ENCODE measurements at regions not wholly inside any gene's neighbourhood (a gene's known extent, or its start where the extent isn't known, plus 50 kb on each side); places are given as distances from the start of the nearest gene placed in this dataset.
"Not testable (repeated sequence)": the region's sequence is repeated elsewhere in the genome, so short reads cannot be mapped to it uniquely, and the experiment has no call there.

DNA sequence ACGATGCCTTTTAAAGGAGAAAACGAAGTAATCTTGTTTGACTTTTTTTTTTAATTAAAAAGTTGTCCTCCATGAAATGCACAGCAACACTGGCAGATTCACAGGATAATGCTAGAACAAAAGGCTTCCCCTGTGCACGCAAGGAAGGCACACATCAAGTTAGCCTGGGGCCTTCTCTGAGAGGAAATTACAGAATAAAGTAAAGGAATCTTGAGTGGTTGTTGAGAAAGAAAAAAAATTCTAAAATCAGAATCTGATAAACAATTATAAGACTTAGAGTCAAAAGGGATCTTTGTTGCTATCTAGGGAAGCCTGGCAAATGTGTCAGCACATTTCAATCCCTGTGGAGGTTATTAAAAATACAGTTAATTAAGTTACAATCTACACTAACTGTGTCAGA, 946.0 kb downstream of the IGSF11 start:
- no peak for DNase-seq

DNA sequence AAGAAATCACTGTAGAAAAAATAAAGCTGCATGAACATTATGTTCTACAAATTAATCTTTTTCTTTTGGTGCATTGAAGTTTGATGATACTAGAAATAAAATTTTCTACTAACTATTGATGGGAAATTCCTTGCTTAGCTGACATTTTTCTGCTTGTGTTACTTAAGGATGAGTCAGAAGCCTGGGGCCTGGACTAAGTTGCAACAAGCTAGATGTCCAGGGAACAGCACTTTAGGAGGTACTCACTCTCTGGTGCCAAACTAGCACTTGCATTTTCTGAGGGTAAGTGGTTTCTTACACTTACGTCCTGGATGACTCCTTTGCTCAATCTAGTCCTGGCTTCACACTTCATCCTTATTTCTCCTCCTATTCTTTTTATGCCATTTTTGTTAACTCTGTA, 945.1 kb downstream of the IGSF11 start:
- DNase-seq, result no peak

DNA sequence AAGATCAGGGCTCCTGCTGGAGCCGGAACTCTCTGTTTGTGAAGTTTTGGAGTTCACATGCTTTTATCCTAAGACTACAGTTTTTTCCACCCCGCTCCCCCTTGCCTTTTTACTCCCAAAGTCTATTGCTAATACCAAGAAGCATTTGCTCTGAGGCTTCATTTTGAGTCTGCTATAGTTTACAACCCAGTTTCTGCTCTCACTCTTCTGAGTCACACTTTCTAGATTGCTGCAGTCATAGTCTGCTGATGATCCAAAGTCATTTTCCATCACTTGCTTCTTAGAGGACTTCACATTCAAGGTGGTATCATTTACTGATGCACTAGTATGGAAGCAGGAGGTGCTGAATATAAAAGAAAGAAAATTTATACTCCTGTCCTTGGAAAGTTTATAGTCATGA, 937.4 kb downstream of the IGSF11 start:
- no peak for DNase-seq

DNA sequence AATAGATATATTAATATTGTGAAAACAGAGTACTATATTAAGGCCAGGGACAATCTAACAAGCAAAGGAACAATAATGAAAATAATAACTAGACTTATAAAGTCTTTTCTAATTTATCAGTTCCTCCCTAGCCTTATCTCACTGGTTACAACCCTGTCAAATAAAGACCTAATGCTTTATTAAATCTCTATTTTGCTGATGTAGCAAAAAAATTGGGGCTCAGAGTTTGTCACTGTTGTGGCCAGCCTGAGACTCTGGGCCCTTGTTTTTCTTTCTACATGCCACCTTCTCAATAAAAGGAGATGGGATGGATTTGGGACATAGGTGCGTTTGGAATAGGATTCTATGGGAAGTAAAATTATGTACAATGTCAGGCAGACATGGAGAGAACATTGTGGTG, 937.0 kb downstream of the IGSF11 start:
- DNase-seq, result no peak

DNA sequence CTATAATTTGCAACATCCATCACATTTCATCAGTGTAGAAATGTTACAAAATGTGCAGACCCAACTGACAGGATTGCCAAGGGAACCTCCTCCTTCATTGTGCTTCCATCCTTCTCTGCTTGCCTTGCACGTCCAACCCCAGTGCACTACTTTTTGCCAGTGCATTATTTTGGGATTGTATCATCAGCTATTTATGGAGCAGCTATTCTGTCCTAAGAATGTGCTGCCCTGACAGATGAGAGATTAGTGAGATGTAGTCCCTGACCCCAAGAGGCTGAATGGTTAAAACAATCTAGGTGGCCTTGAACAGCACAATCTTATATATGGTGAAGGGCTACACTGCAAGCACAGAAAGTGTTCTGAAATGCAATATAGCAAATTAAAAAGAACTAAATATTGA, 935.8 kb downstream of the IGSF11 start:
- no peak for DNase-seq

DNA sequence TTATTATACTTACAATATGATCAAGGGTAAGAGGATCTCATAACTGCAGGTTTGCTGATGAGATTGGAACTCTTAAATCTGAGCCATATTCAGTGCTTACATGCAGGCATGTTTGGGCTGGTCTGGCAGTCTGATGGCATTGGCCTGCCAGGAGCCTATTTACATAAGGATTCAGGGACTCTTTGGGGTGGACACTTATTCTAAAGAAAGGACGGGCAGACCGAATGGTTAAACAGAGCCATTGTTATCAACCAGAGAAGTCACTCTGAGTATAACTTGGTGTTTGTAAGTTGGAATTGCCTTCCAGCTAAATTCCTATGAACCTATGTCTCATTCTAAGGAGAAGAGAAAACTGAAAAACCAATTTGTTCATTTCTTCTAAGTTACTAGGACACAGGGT, 932.8 kb downstream of the IGSF11 start:
- DNase-seq, result no peak

DNA sequence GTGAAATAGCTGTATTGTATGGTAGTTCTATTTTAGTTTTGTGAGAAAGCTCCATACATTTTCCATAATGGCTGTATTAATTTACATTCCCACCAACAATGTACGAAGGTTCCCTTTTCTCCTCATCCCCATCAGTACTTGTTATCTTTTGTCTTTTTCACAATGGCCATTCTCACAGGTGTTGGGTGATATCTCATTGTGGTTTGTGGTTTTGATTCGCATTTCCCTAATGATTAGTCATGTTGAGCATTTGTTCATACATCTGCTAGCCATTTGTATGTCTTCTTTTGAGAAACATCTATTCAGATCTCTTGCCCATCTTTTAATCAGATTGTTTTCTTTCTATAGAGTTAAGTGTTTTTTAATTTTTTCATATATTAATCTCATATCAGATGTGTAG, 931.9 kb downstream of the IGSF11 start:
- no peak for DNase-seq

DNA sequence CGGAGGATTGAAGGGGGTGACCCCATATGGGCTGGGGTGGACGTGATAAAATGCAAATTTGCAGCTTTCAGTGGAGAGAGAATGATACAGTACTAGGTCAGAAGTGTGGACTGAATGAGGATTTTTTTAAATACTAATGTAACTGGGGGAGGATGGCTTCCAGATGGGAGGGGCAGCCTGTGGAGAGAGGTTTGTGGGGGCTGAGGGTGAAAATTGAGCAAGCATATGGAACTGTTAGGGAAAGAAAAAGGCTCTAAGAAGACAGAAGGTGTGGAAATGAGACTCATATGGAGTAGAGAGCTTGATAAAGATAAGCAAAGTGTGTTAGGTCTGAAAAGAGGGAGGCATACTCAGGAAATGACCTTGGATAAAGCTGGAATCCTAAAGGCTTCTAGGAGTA, 926.4 kb downstream of the IGSF11 start:
- DNase-seq, result no peak

DNA sequence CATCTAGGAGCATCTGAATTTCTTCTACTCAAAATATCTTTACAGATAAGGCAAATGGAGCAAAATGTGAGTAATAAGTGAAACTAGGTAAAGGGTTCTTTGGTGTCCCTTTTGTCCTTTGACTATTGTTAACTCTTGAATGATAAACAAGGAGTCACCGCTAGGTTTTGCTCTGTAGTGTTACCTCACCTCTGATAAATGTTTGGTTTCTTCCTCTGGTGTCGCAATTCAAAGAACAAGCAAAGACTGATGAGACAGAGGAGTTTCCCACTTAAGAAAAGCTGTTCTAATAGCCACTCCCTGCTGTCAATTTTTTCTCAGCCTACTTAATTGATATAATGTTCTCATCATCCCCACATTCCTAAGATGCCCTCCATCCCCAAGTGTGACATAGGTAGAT, 925.9 kb downstream of the IGSF11 start:
- no peak for DNase-seq

DNA sequence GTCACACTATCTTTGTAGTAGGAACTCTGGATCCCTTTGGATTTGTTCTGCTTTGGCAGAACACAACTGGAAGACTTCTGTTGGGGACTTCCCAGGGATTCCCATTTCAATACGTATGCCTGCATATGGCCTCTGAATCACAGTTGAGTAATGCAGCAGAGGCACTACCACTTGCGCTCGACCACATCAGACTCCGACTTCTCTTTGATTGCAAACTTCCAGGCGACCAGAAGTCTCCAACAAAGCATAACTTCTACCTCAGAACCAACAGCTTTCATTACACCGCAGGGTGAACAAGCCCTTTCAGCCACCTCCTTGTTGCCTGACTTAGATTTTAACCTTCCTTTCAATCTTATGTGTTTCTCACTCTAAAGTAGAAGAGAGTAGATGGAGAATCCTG, 924.4 kb downstream of the IGSF11 start:
- no peak for DNase-seq

DNA sequence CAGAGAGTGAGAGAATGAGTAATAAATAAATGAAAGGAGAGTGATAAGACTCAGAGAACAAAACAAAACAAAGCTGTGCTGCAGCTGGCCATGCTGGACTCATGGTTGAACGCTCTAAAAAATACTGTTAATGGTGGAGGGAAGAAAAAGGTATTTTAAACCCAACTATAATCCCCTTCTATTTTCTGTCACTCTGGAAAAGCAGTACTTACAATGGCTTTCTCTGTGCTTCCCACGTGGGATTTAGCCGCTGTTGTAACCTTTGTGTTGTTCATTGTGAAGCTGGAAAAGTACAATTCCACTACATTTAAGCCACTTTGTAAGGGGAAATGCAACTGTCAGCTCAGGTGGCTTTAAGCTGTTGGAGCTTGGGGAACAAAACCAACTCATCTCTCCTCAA, 917.7 kb downstream of the IGSF11 start:
- no peak for DNase-seq

DNA sequence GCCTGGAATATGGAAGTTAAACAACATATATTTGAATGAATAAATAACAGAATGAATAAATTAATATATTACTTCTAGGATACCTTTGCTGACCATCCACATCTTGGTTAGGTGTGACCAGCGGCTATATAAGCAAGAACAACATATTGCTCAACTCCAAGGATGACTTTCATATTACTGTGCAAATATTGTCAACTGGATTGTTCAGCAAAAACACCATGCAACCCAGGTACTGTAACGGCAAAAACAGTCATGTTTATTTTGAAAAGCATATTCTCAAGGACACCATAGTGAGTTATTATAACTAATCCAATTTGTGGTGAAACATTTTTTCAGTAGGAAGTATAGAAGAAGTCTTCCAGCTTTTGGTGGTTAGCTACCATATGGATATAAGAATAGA, 907.9 kb downstream of the IGSF11 start:
- no peak for DNase-seq

DNA sequence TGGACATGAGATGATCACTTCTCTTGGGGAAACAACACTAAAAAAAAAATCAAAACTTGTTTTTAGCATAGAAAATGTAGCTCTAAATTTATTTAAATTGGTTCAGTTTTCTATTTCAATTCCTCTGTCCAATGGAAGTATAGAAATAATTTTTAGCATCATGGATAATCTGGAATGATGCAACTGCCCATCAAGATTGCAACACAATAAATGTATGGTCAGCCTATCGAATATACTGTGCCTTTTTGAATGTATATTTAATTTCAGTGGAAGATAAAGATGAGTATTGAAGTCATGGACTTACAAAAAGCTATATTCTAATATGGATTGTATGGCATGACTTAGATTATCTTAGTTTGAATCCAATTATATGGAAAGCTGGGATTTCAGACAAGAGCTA, 906.7 kb downstream of the IGSF11 start:
- no peak for DNase-seq

DNA sequence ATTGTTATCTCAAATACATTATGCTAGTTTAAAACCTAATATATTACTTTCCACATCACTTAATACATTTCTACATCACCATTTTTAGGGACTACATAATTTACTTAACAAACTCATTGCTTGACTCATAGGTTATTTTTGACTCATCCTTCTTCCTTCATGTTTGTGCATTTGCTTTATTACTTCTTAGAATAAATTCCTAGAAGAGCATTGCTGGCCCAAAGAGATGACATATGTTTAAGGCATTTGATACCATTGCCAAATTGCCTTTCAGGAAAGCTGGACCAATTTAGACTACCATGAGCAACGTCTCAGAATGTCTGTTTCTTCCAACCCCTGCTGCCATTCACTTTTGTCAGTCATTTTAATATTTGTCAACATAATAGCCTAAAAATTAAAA, 905.8 kb downstream of the IGSF11 start:
- DNase-seq, result no peak

DNA sequence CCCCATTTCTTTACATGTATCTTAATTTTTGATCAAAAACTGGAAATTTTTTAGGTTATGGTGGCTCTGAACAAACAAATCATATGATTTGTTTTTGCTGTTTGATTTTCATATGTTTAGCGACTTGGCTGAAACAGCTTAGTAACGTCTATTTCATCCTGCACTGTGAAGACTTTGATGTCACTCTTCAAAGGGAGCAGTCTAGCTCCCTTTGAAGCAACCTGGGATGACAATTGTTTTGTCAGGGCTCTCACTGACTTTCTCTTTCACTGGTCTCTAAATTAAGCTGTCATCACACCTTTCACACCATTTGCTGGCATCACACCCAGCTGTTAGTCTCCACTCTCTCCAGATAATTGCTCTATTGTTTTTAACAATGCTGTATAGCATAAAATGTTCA, 896.9 kb downstream of the IGSF11 start:
- DNase-seq, result no peak

DNA sequence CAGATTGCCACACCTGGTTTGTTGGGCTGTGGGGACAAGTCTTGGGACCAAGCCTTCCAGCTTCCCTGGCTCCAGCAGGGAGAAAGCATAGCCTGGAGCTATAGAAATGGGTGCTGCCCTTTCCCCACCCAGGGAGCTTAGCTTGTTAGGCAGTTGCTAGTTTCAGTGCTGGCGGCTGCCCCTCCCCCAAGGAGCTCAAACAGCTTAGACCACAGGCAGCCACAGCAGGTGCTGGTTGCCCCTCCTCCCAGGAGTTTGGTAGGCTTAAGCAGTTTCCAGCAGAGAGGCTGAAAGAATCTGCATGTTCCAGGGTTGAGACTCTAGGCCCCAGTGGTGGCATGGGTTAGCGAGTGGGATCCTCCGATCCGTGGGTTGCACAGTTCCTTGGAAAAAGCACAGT, 889.7 kb downstream of the IGSF11 start:
- no peak for DNase-seq

DNA sequence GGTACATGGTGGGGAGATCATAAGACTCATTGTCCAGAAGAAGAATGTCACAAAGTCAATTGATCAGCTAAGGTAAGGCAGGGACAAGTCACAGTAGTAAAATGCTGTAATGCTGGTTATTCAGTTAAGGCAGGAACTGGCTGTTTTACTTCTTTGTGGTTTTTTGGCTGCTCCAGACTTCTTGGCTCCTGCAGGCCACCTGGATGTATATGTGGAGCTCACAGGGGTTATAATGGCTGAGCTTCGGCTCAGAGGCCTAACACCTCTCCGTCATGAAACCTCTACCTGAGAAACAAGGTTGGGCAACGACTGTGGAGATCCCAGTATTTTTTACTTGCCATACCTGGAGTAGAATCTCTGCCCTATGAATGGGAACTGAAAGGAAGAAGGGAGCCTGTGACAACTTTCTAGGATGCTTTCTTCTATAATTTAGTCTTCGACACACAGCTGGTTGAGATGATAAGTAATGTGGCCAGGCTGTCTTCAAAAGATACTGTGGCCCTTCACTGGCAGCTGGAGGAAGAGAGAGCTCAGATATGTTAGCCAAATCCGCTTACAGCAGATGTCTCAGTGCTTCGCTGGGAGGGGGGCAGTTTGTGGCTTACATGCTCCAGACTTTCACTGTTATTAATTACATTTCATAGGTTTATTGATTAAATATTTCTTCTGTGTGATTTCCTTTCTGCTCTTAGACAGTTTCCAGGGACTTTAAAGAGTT, 887.8 kb downstream of the IGSF11 start:
- no peak for DNase-seq

DNA sequence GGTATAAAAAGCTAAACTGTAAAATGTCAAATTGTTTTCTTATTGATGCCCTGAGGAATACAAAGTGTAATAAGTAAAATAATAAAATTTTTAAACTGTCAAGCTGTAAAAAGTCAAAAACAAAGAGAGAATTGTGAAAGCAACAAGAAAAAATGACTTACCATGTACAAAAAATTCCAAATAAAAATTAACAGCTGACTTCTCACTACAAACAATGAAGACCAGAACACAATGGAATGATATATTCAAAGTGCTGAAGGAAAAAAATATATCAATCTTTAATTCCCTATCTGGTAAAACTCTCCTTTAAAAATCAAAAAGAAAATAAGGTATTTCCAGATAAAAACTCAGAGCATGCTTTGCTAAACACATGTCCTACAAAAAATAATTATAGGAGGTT, 883.5 kb downstream of the IGSF11 start:
- no peak for DNase-seq

DNA sequence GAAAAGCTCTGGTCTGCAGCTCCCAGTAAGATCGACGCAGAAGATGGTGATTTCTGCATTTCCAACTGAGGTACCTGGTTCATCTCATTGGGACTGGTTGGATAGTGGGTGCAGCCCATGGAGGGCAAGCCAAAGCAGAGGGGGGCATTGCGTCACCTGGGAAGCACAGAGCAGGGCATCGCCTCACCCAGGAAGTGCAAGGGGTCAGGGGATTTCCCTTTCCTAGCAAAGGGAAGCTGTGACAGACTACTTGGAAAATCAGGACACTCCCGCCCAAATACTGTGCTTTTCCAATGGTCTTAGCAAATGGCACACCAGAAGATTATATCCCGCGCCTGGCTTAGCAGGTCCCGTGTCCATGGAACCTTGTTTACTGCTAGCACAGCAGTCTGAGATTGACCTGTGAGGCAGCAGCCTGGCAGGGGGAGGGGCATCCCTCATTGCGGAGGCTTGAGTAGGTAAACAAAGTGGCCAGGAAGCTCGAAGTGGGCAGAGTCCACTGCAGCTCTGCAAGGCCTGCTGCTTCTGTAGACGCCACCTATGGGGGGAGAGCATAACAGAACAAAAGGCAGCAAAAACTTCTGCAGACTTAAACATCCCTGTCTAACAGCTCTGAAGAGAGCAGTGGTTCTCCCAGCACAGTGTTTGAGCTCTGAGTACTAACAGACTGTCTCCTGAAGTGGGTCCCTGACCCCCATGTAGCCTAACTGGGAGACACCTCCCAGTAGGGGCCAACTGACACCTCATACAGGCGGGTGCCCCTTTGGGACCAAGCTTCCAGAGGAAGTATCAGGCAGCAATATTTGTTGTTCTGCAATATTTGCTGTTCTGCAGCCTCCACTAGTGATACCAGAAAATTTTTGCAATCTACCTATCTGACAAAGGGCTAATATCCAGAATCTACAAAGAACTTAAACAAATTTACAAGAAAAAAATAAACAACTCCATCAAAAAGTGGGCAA, 871.7 kb downstream of the IGSF11 start:
- DNase-seq, result not testable (repeated sequence)

DNA sequence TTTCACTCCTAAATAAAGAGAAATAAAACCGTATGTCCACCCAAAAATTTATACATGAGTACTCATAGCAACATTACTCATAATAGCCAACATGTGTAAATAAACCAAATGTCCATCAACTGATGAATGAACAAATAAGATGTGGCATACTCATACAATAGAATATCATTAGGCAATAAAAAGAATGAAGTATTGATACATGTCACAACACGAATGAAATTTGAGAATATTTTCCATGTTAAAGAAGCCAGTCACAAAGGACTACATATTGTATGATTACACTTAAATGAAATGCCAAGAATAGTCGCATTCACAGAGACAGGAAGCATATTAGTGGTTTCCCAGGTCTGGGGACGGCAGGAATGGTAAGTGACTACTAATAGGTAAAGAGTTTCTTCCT, 869.2 kb downstream of the IGSF11 start:
- DNase-seq, result no peak

DNA sequence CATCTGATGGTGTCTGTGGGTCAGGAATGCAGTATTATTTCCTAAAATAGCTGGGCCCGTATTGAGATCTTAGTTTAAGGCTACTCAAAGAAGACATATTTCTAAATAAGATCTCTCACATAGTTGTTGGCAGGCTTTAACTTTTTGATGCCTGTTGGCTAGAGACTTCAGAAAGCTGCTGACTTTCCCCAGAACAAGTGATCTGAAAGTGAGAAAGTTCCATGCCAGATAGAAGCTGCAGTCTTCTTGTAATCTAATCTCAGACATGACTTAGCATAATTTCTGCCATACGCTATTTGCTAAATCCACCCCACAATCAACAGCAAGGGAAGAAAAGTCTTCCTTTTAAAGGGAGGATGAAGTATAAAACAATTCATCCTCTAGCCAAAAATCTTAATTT, 867.1 kb downstream of the IGSF11 start:
- no peak for DNase-seq

DNA sequence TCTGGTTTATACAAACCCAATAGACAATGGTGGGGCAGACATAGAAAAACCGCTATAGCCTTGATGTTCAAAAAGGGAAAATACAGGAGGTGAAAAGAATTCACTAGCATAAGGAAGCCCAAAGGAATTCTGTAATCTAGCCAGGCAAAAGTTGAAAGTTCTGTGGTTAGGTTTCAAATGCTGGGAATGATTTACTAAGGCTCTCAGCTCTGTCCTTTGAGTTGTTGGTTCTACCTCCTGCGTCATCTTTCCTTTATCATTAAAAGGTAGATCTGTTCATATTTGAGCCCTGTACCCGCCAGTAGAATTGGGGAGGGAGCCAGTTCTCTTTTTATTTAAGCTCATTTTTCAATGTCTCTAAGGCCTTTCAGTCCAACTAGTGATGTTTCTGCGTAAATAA, 866.5 kb downstream of the IGSF11 start:
- no peak for DNase-seq

DNA sequence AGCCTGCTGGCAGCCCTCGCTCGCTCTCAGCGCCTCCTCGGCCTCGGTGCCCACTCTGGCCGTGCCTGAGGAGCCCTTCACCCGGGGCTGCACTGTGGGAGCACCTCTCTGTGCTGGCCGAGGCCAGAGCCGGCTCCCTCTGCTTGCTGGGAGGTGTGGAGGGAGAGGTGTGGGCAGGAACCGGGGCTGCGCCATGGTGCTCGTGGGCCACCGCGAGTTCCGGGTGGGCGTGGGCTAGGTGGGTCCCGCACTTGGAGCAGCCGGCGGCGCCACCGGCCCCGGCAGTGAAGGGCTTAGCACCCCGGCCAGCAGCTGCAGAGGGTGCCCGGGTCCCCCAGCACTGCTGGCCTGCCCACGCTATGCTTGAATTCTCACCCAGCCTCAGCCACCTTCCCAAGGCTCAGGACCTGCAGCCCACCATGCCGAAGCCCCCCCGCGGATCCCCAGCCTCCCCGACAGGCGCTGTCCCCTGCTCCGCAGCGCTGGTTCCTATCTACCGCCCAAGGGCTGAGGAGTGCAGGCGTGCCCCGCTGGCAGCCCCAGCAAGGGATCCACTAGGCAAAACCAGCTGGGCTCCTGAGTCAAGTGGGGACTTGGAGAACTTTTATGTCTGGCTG, 863.3 kb downstream of the IGSF11 start:
- DNase-seq, result no peak

All from left kidney (tissue), 1 donor.